HG02884 (cell line): ENCODE measurements at regions not wholly inside any gene's neighbourhood (a gene's known extent, or its start where the extent isn't known, plus 50 kb on each side); places are given as distances from the start of the nearest gene placed in this dataset.
"Not testable (repeated sequence)": the region's sequence is repeated elsewhere in the genome, so short reads cannot be mapped to it uniquely, and the experiment has no call there.

Experiments used
- ATAC-seq: cut with Tn5 transposase; IDR thresholded peaks from one replicate; pipeline ENCODE4 v1.9.1; 2021; ENCODE audit warnings: mild to moderate bottlenecking, moderate library complexity; ENCODE audit not compliant: unreplicated experiment

- no peak for ATAC-seq
Observed at GRCh38 chr6:9851006-9851405, 563.9 kb downstream of the TFAP2A start.

- ATAC-seq, result no peak
Observed at GRCh38 chr6:9848094-9848493, 566.8 kb downstream of the TFAP2A start.

- ATAC-seq, result no peak
Observed at GRCh38 chr6:9841886-9842725, 572.8 kb downstream of the TFAP2A start.

GRCh38 chr6:9834233-9834632, 580.6 kb downstream of the TFAP2A start:
- no peak for ATAC-seq

GRCh38 chr6:9831783-9832182, 583.1 kb downstream of the TFAP2A start:
- no peak for ATAC-seq

GRCh38 chr6:9830808-9831207, 584.1 kb downstream of the TFAP2A start:
- ATAC-seq, result no peak

- ATAC-seq, result no peak
Observed at GRCh38 chr6:9825526-9825925, 589.3 kb downstream of the TFAP2A start.

GRCh38 chr6:9810727-9811126, 604.1 kb downstream of the TFAP2A start:
- ATAC-seq, result not testable (repeated sequence)

GRCh38 chr6:9810286-9810685, 604.6 kb downstream of the TFAP2A start:
- no peak for ATAC-seq

- no peak for ATAC-seq
Observed at GRCh38 chr6:9806195-9806594, 608.7 kb downstream of the TFAP2A start.

- no peak for ATAC-seq
Observed at GRCh38 chr6:9801249-9801754, 613.6 kb downstream of the TFAP2A start.

- ATAC-seq, result no peak
Observed at GRCh38 chr6:9799582-9799981, 615.3 kb downstream of the TFAP2A start.

GRCh38 chr6:9796827-9797226, 618.0 kb downstream of the TFAP2A start:
- ATAC-seq, result no peak

- no peak for ATAC-seq
Observed at GRCh38 chr6:9795880-9796279, 619.0 kb downstream of the TFAP2A start.

- ATAC-seq, result no peak
Observed at GRCh38 chr6:9789201-9789600, 625.7 kb downstream of the TFAP2A start.

- no peak for ATAC-seq
Observed at GRCh38 chr6:9784786-9785185, 630.1 kb downstream of the TFAP2A start.

- ATAC-seq, result no peak
Observed at GRCh38 chr6:9783567-9783966, 631.3 kb downstream of the TFAP2A start.

- peak; percentile 59 for ATAC-seq
Observed at GRCh38 chr6:9766240-9766915, 648.5 kb downstream of the TFAP2A start.

GRCh38 chr6:9761220-9761619, 653.7 kb downstream of the TFAP2A start:
- no peak for ATAC-seq

- no peak for ATAC-seq
Observed at GRCh38 chr6:9754515-9754914, 660.4 kb downstream of the TFAP2A start.

- no peak for ATAC-seq
Observed at GRCh38 chr6:9745966-9746365, 668.9 kb downstream of the TFAP2A start.

- ATAC-seq, result no peak
Observed at GRCh38 chr6:9745476-9745875, 669.4 kb downstream of the TFAP2A start.
